ENCODE measurements at regions not wholly inside any gene's neighbourhood (a gene's known extent, or its start where the extent isn't known, plus 50 kb on each side); places are given as distances from the start of the nearest gene placed in this dataset.

- no peak for TF ChIP-seq CTCF (IDR thresholded peaks at IDR 0.05; ENCODE audit: extremely low read depth, missing control alignments)
- no peak for DNase-seq (ENCODE audit: low spot score)
Measured at GRCh38 chr17:15086776-15087295, 178.3 kb downstream of the PMP22 start.

GRCh38 chr17:15085890-15086677 lies 179.0 kb downstream of the PMP22 start:
- DNase-seq (ENCODE audit: low spot score), result no peak
- TF ChIP-seq CTCF (IDR thresholded peaks at IDR 0.05; ENCODE audit: extremely low read depth, missing control alignments), result no peak

- no peak for TF ChIP-seq CTCF (IDR thresholded peaks at IDR 0.05; ENCODE audit: extremely low read depth, missing control alignments)
- DNase-seq (ENCODE audit: low spot score), result no peak
Measured at GRCh38 chr17:15083225-15083624, 181.9 kb downstream of the PMP22 start.

GRCh38 chr17:15081008-15081407 lies 184.1 kb downstream of the PMP22 start:
- DNase-seq (ENCODE audit: low spot score), result no peak
- no peak for TF ChIP-seq CTCF (IDR thresholded peaks at IDR 0.05; ENCODE audit: extremely low read depth, missing control alignments)

- no peak for DNase-seq (ENCODE audit: low spot score)
- no peak for TF ChIP-seq CTCF (IDR thresholded peaks at IDR 0.05; ENCODE audit: extremely low read depth, missing control alignments)
Measured at GRCh38 chr17:15078570-15078969, 186.6 kb downstream of the PMP22 start.

- TF ChIP-seq CTCF (IDR thresholded peaks at IDR 0.05; ENCODE audit: extremely low read depth, missing control alignments), result no peak
- no peak for DNase-seq (ENCODE audit: low spot score)
Measured at GRCh38 chr17:15076991-15077663, 188.0 kb downstream of the PMP22 start.

GRCh38 chr17:15051933-15052332 lies 213.2 kb downstream of the PMP22 start:
- no peak for DNase-seq (ENCODE audit: low spot score)
- no peak for TF ChIP-seq CTCF (IDR thresholded peaks at IDR 0.05; ENCODE audit: extremely low read depth, missing control alignments)
